ENCODE measurements at regions not wholly inside any gene's neighbourhood (a gene's known extent, or its start where the extent isn't known, plus 50 kb on each side); places are given as distances from the start of the nearest gene placed in this dataset.

- no peak for TF ChIP-seq CTCF (IDR thresholded peaks at IDR 0.05; ENCODE audit: insufficient read depth, low read length, missing control alignments)
- ChIA-PET CTCF (no interaction called here), POLR2A (no interaction called here)
- DNase-seq (ENCODE audit: low read depth, low spot score): no peak
- no peak overlapping the region for H3K4me3 ChIP-seq (ENCODE audit: low read depth, low read length)
Observed at GRCh38 chr18:65568866-65569265, 181.9 kb upstream of the CDH7 start.

- ChIA-PET CTCF (no interaction called here), POLR2A (no interaction called here)
- no peak for TF ChIP-seq CTCF (IDR thresholded peaks at IDR 0.05; ENCODE audit: insufficient read depth, low read length, missing control alignments)
- H3K4me3 ChIP-seq (ENCODE audit: low read depth, low read length): no peak overlapping the region
- DNase-seq (ENCODE audit: low read depth, low spot score): no peak
Observed at GRCh38 chr18:65567372-65567771, 183.4 kb upstream of the CDH7 start.

GRCh38 chr18:65548316-65548715 lies 202.5 kb upstream of the CDH7 start:
- ChIA-PET POLR2A (no interaction called here), CTCF (no interaction called here)
- DNase-seq (ENCODE audit: low read depth, low spot score): no peak
- TF ChIP-seq CTCF (IDR thresholded peaks at IDR 0.05; ENCODE audit: insufficient read depth, low read length, missing control alignments): no peak
- no peak overlapping the region for H3K4me3 ChIP-seq (ENCODE audit: low read depth, low read length)

- CTCF ChIA-PET: no interaction called here
- TF ChIP-seq CTCF (IDR thresholded peaks at IDR 0.05; ENCODE audit: insufficient read depth, low read length, missing control alignments): no peak
- DNase-seq (ENCODE audit: low read depth, low spot score): no peak
- POLR2A ChIA-PET: no interaction called here
- H3K4me3 ChIP-seq (ENCODE audit: low read depth, low read length): no peak overlapping the region
Observed at GRCh38 chr18:65547046-65547445, 203.8 kb upstream of the CDH7 start.

GRCh38 chr18:65544701-65545100 lies 206.1 kb upstream of the CDH7 start:
- DNase-seq (ENCODE audit: low read depth, low spot score): no peak
- CTCF ChIA-PET: no interaction called here
- TF ChIP-seq CTCF (IDR thresholded peaks at IDR 0.05; ENCODE audit: insufficient read depth, low read length, missing control alignments): no peak
- POLR2A ChIA-PET: no interaction called here
- no peak overlapping the region for H3K4me3 ChIP-seq (ENCODE audit: low read depth, low read length)

GRCh38 chr18:65527879-65528633 lies 222.8 kb upstream of the CDH7 start:
- POLR2A ChIA-PET: no interaction called here
- DNase-seq (ENCODE audit: low read depth, low spot score): no peak

More at GRCh38 chr18:65527879-65528633, 222.8 kb upstream of the CDH7 start:
- TF ChIP-seq CTCF (IDR thresholded peaks at IDR 0.05; ENCODE audit: insufficient read depth, low read length, missing control alignments): no peak
- CTCF ChIA-PET: no interaction called here
- H3K4me3 ChIP-seq (ENCODE audit: low read depth, low read length): no peak overlapping the region
